ENCODE measurements at regions not wholly inside any gene's neighbourhood (a gene's known extent, or its start where the extent isn't known, plus 50 kb on each side); places are given as distances from the start of the nearest gene placed in this dataset.

DNA sequence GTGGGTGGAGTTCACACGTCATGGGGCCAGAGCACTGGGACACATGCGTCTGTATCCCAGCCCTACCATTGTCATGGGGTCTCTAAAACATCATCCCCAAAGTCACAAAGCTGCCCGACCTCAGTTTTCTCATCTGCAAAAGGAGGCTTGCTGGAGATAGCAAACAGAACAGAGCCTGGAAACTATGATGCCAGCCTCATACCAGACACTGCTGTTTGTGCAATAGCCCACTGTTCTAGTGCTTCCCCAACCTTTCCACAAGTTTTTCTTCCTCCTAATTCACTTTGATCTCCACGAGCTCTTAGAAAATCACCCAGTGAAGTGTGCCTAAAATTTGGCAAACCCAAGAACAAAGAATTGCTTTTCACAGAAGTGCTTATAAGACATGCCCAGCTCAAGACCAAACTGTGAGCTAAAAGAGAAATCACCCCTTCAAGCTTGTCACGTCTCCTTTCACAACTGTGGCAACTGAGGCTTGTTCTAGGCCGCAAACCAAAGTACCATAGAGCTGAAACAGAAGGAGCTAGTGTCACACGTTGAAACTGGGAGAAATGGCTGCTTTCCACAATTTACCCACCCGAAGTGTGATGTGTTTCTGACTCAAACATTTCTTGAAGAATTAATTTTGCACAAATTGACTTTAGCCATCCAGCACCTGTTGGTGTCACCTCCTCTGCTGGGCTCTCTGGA lies 162.7 kb upstream of the ID2 start:
- Histone ChIP-seq H3K4me3 (ENCODE audit: low read length in 2 of 2) (no peak overlapping the region), H3K9me3 (ENCODE audit: control insufficient read depth in 2 of 2, low read length in 2 of 2) (no peaks in the 10 kb centered on the region), H3K4me1 (ENCODE audit: control insufficient read depth, insufficient read depth, low read length) (no peaks in the 10 kb centered on the region), H3K27ac (ENCODE audit: low read length) (no peak overlapping the region), H3K36me3 (ENCODE audit: control insufficient read depth in 2 of 2, insufficient read depth in 2 of 2, low read length in 2 of 2) (no peaks in the 10 kb centered on the region), H3K27me3 (ENCODE audit: control insufficient read depth in 1 of 2, insufficient read depth in 2 of 2, low read length in 2 of 2) (no peaks in the 10 kb centered on the region), H3K9ac (ENCODE audit: low read length in 2 of 2) (no peak overlapping the region)

DNA sequence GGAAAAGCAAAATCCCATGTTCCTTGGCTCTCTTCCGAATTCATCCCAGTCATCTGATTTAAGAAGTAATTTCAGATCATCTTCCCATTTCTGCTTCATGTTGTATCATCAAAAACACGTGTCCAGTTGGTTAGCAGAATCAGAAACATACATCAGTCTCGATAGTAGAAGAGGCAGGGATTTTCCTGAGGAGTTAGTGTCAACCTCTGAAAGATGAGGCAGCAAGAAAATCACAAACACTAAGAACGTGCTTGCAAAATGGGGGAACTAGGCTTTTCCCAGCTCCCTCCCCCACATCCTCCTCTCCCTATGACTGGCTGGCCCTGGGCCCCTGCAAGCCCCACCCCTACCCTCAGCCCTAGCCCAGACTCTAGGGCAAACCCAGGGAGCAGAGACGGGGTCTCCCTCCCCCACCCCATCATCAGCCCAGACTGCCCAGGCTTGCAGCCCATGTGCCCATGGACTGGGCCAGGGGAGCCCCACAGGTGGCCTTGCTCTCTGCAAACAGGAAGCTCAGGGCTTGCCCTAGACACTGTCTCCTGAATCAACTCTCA lies 161.0 kb upstream of the ID2 start:
- Histone ChIP-seq H3K27me3 (ENCODE audit: control insufficient read depth in 1 of 2, insufficient read depth in 2 of 2, low read length in 2 of 2) (no peaks in the 10 kb centered on the region), H3K4me1 (ENCODE audit: control insufficient read depth, insufficient read depth, low read length) (no peaks in the 10 kb centered on the region), H3K27ac (ENCODE audit: low read length) (no peak overlapping the region), H3K9me3 (ENCODE audit: control insufficient read depth in 2 of 2, low read length in 2 of 2) (no peaks in the 10 kb centered on the region), H3K9ac (ENCODE audit: low read length in 2 of 2) (no peak overlapping the region), H3K36me3 (ENCODE audit: control insufficient read depth in 2 of 2, insufficient read depth in 2 of 2, low read length in 2 of 2) (no peaks in the 10 kb centered on the region), H3K4me3 (ENCODE audit: low read length in 2 of 2) (no peak overlapping the region)

DNA sequence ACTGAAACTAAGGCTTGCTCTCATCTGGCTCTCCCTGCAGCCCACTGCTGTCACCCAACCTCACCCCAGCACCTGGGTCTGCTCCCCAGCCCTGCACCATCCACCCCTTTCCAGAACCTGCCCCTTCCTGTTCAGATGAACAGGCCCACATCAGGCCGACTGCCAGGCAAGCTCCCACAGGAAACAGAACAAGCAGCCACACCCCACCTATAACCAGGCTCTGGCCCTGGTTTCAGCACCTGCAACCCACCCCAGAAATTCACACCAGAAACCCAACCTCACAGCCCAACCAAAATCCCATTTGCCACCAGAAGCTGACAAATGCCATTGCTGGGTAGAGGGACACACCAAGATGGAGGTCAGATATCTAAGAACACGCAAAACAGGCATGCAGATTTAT lies 159.2 kb upstream of the ID2 start:
- Histone ChIP-seq H3K4me3 (ENCODE audit: low read length in 2 of 2) (no peak overlapping the region), H3K36me3 (ENCODE audit: control insufficient read depth in 2 of 2, insufficient read depth in 2 of 2, low read length in 2 of 2) (no peaks in the 10 kb centered on the region), H3K4me1 (ENCODE audit: control insufficient read depth, insufficient read depth, low read length) (no peaks in the 10 kb centered on the region), H3K9me3 (ENCODE audit: control insufficient read depth in 2 of 2, low read length in 2 of 2) (no peaks in the 10 kb centered on the region), H3K27ac (ENCODE audit: low read length) (no peak overlapping the region), H3K27me3 (ENCODE audit: control insufficient read depth in 1 of 2, insufficient read depth in 2 of 2, low read length in 2 of 2) (no peaks in the 10 kb centered on the region), H3K9ac (ENCODE audit: low read length in 2 of 2) (no peak overlapping the region)

DNA sequence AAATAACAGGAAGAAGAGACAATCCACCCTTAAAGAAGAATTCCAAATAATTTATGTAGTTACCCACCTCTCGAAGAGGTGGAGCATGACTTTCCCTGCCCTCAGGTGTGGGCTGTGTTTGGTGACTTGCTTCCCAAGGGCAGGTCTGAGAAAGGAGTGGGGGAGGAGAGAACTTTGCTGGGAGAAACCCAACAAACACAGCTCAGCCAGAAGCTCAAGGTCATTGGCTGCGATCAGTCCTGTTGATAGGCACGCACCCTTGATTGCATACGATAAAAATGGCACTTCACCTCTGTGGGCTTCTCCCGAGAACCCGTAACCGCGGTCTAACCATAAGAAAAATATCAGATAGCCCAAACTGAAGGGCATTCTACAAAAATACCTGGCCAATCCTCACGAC lies 157.5 kb upstream of the ID2 start:
- no peak overlapping the region for H3K27ac ChIP-seq (ENCODE audit: low read length)
- no peaks in the 10 kb centered on the region for H3K36me3 ChIP-seq (ENCODE audit: control insufficient read depth in 2 of 2, insufficient read depth in 2 of 2, low read length in 2 of 2)
- no peak overlapping the region for H3K9ac ChIP-seq (ENCODE audit: low read length in 2 of 2)
- H3K9me3 ChIP-seq (ENCODE audit: control insufficient read depth in 2 of 2, low read length in 2 of 2): no peaks in the 10 kb centered on the region
- no peaks in the 10 kb centered on the region for H3K27me3 ChIP-seq (ENCODE audit: control insufficient read depth in 1 of 2, insufficient read depth in 2 of 2, low read length in 2 of 2)
- H3K4me3 ChIP-seq (ENCODE audit: low read length in 2 of 2): no peak overlapping the region
- H3K4me1 ChIP-seq (ENCODE audit: control insufficient read depth, insufficient read depth, low read length): no peaks in the 10 kb centered on the region

DNA sequence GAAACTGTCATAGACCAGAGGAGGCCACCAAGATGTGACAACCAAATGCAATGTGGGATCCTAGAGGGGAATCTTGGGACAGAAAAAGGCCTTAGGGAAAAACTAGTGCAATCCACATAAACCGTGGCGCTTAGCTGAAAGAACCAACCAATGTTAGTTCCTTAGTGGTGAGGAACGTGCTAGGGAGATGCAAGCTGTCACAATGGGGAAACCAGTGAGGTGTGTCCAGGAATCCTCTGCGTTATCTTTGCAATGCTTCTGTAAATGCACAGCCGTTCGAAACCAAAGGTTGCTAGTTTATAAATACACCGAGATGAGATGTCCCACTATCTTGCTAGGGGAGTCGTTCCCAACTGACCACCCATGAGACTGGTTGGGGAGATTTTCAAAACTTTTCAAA lies 157.0 kb upstream of the ID2 start:
- Histone ChIP-seq H3K27ac (ENCODE audit: low read length) (no peak overlapping the region), H3K36me3 (ENCODE audit: control insufficient read depth in 2 of 2, insufficient read depth in 2 of 2, low read length in 2 of 2) (no peaks in the 10 kb centered on the region)

DNA sequence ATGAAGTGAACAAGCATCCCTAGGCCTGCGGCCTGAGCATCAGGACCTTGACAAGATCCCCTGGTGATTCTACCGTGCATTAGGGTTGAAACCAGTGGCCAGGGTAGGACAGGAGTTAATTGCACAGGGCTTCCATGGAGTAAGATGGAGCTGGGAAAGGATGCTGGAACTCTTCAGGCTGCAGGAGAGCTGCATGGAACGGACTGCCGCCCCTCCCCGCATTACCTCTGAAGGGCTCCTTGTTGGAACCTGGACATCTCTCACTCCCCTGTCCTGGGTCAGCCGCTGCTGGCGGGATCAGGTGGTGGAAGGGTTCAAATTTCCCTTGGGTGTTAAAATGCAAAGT lies 156.6 kb upstream of the ID2 start:
- Histone ChIP-seq H3K9me3 (ENCODE audit: control insufficient read depth in 2 of 2, low read length in 2 of 2) (no peaks in the 10 kb centered on the region), H3K4me3 (ENCODE audit: low read length in 2 of 2) (no peak overlapping the region), H3K27ac (ENCODE audit: low read length) (no peak overlapping the region), H3K9ac (ENCODE audit: low read length in 2 of 2) (no peak overlapping the region), H3K36me3 (ENCODE audit: control insufficient read depth in 2 of 2, insufficient read depth in 2 of 2, low read length in 2 of 2) (no peaks in the 10 kb centered on the region), H3K4me1 (ENCODE audit: control insufficient read depth, insufficient read depth, low read length) (no peaks in the 10 kb centered on the region), H3K27me3 (ENCODE audit: control insufficient read depth in 1 of 2, insufficient read depth in 2 of 2, low read length in 2 of 2) (no peaks in the 10 kb centered on the region)

More for the DNA sequence above, 157.0 kb upstream of the ID2 start:
- Histone ChIP-seq H3K4me3 (ENCODE audit: low read length in 2 of 2) (no peak overlapping the region), H3K9ac (ENCODE audit: low read length in 2 of 2) (no peak overlapping the region), H3K27me3 (ENCODE audit: control insufficient read depth in 1 of 2, insufficient read depth in 2 of 2, low read length in 2 of 2) (no peaks in the 10 kb centered on the region), H3K9me3 (ENCODE audit: control insufficient read depth in 2 of 2, low read length in 2 of 2) (no peaks in the 10 kb centered on the region), H3K4me1 (ENCODE audit: control insufficient read depth, insufficient read depth, low read length) (no peaks in the 10 kb centered on the region)

DNA sequence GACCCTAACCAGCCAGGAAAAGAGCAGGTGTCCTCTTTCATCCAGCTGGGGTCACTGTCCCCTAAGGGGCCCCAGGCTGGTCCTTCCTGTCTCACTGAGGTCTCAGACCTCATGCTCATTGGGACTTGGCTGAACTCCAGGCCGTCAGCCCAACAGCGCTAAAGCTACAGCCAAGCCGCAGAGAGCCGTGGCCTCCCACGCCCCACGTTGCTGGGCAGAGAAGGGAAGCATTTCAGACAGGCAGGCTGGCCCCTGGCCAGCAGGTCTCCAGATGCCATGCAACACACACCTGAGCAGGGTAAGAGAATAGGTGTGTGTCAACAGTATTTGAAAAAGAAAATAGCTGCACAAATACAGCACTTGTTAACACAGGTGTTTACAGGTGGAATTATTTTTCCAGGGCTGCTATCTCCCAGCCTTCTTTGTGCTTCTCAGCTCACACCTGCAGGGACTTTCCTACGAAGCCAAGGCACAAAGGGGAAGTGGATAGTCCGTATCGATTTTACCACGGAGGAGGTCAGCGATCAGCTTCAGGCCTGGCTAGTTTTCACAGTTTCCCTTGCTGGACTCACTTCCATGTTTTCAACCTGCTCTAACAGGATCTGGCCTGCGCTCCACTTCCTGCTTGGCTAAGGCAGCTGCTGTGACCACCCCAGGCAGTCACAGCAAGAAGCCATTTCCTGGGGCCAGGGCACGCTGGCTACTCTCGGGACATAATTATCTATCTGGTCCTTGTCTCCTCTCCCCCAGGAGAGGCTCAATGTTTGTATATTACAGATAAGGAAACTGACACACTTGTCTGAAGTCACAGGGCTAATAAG lies 156.1 kb upstream of the ID2 start:
- H3K27ac ChIP-seq (ENCODE audit: low read length): no peak overlapping the region
- no peak overlapping the region for H3K4me3 ChIP-seq (ENCODE audit: low read length in 2 of 2)
- no peak overlapping the region for H3K9ac ChIP-seq (ENCODE audit: low read length in 2 of 2)
- H3K9me3 ChIP-seq (ENCODE audit: control insufficient read depth in 2 of 2, low read length in 2 of 2): no peaks in the 10 kb centered on the region
- H3K4me1 ChIP-seq (ENCODE audit: control insufficient read depth, insufficient read depth, low read length): no peaks in the 10 kb centered on the region
- H3K36me3 ChIP-seq (ENCODE audit: control insufficient read depth in 2 of 2, insufficient read depth in 2 of 2, low read length in 2 of 2): no peaks in the 10 kb centered on the region
- H3K27me3 ChIP-seq (ENCODE audit: control insufficient read depth in 1 of 2, insufficient read depth in 2 of 2, low read length in 2 of 2): no peaks in the 10 kb centered on the region

DNA sequence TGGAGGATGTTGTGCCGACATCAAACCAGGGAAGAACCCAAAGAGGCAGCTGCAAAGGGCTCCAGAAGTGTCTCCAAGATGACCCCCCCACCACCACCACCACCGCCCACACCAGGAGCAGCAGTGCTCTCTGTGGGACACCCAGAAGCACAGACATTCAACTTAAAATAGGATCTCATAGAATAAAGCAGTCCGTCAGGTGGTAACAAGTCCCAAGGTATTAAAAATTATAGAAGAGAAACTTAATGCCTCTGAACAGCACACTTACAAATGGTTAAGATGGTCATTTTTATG lies 155.5 kb upstream of the ID2 start:
- H3K36me3 ChIP-seq (ENCODE audit: control insufficient read depth in 2 of 2, insufficient read depth in 2 of 2, low read length in 2 of 2): no peaks in the 10 kb centered on the region
- no peak overlapping the region for H3K4me3 ChIP-seq (ENCODE audit: low read length in 2 of 2)
- H3K4me1 ChIP-seq (ENCODE audit: control insufficient read depth, insufficient read depth, low read length): no peaks in the 10 kb centered on the region
- no peak overlapping the region for H3K9ac ChIP-seq (ENCODE audit: low read length in 2 of 2)
- H3K9me3 ChIP-seq (ENCODE audit: control insufficient read depth in 2 of 2, low read length in 2 of 2): peaks cover 3 to 4% of the 10 kb centered on the region in 2 donors
- no peak overlapping the region for H3K27ac ChIP-seq (ENCODE audit: low read length)
- H3K27me3 ChIP-seq (ENCODE audit: control insufficient read depth in 1 of 2, insufficient read depth in 2 of 2, low read length in 2 of 2): no peaks in the 10 kb centered on the region

DNA sequence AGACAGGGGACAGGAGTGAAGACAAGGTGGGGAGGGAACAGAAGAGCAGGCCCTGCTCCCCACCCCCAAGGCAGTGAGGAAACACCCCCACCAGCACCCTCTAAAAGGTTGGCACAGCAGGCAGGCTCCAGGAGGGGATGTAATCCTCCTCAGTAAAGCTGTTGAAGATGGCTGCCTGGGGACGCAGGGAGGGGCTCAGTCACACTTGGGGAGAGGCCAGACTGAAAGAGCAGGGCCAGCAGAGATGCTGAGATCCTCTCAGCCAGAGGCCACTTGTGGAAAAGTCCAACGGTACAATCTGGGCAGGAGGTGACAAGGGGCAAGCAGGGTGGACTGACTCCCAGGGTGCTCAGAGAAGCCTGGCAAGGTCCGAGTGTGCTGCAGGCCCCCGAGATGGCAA lies 154.8 kb upstream of the ID2 start:
- no peaks in the 10 kb centered on the region for H3K27me3 ChIP-seq (ENCODE audit: control insufficient read depth in 1 of 2, insufficient read depth in 2 of 2, low read length in 2 of 2)
- no peaks in the 10 kb centered on the region for H3K4me1 ChIP-seq (ENCODE audit: control insufficient read depth, insufficient read depth, low read length)
- H3K4me3 ChIP-seq (ENCODE audit: low read length in 2 of 2): no peak overlapping the region
- no peak overlapping the region for H3K9ac ChIP-seq (ENCODE audit: low read length in 2 of 2)
- H3K36me3 ChIP-seq (ENCODE audit: control insufficient read depth in 2 of 2, insufficient read depth in 2 of 2, low read length in 2 of 2): no peaks in the 10 kb centered on the region
- no peak overlapping the region for H3K27ac ChIP-seq (ENCODE audit: low read length)
- H3K9me3 ChIP-seq (ENCODE audit: control insufficient read depth in 2 of 2, low read length in 2 of 2): peaks cover 4 to 7% of the 10 kb centered on the region in 2 donors

DNA sequence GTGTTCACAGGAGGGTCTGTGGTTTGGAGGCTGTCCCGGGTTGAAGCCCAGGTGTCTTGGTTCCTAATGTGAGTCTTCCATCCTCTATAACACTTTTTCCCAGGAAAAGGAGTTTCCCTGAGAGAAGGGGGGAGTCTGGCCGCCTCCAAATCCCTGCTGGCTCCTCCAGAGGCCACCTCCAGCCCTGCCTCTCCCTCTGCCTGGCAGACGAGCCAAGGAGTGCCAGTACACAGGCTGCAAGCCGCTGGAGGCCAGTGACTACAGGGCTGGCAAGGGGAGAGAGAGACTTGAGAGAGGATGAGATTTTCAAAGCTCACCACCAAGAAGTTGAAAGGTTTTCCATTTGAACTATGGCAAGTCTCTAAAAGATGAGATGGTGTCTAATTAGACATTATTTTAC lies 154.2 kb upstream of the ID2 start:
- H3K4me3 ChIP-seq (ENCODE audit: low read length in 2 of 2): no peak overlapping the region
- H3K9ac ChIP-seq (ENCODE audit: low read length in 2 of 2): no peak overlapping the region
- no peaks in the 10 kb centered on the region for H3K27me3 ChIP-seq (ENCODE audit: control insufficient read depth in 1 of 2, insufficient read depth in 2 of 2, low read length in 2 of 2)

DNA sequence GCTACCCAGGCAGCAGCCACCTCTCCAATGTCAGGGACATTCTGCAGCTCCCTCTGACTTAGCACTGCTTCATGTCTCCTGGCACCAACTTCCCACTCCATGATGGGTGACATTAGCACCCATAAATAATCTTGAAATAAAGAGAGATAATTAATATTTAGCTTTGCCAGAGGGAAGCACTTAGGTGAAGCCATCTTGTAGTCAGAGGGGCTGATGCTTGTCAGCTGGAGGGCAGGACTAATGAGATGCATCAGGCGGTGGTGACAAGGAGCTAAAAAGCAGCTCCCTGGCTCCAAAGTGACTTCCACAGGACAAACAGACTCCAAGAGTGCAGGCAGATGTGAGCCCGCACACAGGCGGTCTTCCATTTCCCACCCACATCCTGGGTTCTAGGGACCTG lies 153.0 kb upstream of the ID2 start:
- Histone ChIP-seq H3K27ac (ENCODE audit: low read length) (no peak overlapping the region), H3K9ac (ENCODE audit: low read length in 2 of 2) (no peak overlapping the region), H3K4me1 (ENCODE audit: control insufficient read depth, insufficient read depth, low read length) (no peaks in the 10 kb centered on the region), H3K36me3 (ENCODE audit: control insufficient read depth in 2 of 2, insufficient read depth in 2 of 2, low read length in 2 of 2) (no peaks in the 10 kb centered on the region), H3K4me3 (ENCODE audit: low read length in 2 of 2) (no peak overlapping the region), H3K9me3 (ENCODE audit: control insufficient read depth in 2 of 2, low read length in 2 of 2) (peaks cover 4 to 12% of the 10 kb centered on the region in 2 donors), H3K27me3 (ENCODE audit: control insufficient read depth in 1 of 2, insufficient read depth in 2 of 2, low read length in 2 of 2) (no peaks in the 10 kb centered on the region)

More for the DNA sequence above, 154.2 kb upstream of the ID2 start:
- Histone ChIP-seq H3K27ac (ENCODE audit: low read length) (no peak overlapping the region), H3K36me3 (ENCODE audit: control insufficient read depth in 2 of 2, insufficient read depth in 2 of 2, low read length in 2 of 2) (no peaks in the 10 kb centered on the region), H3K9me3 (ENCODE audit: control insufficient read depth in 2 of 2, low read length in 2 of 2) (peaks cover 4 to 12% of the 10 kb centered on the region in 2 donors), H3K4me1 (ENCODE audit: control insufficient read depth, insufficient read depth, low read length) (no peaks in the 10 kb centered on the region)

Measured in stomach smooth muscle (tissue), 2 donors.